B cell (primary cell): ENCODE measurements at regions not wholly inside any gene's neighbourhood (a gene's known extent, or its start where the extent isn't known, plus 50 kb on each side); places are given as distances from the start of the nearest gene placed in this dataset.

Experiments used
- EZH2 ChIP-seq: IDR thresholded peaks from 2 replicates; pipeline ENCODE4 v1.6.1; 2012; ENCODE audit warnings: borderline replicate concordance, low read depth, mild to moderate bottlenecking, moderate library complexity, low read length; ENCODE audit not compliant: insufficient read depth, poor library complexity, severe bottlenecking
- TF ChIP-seq, protein P1 (sequence below): fragments of 200-600 bp; IDR thresholded peaks from one replicate; pipeline ENCODE4 v1.8.0; 2022; ENCODE audit warnings: antibody characterized with exemption, mild to moderate bottlenecking

DNA sequence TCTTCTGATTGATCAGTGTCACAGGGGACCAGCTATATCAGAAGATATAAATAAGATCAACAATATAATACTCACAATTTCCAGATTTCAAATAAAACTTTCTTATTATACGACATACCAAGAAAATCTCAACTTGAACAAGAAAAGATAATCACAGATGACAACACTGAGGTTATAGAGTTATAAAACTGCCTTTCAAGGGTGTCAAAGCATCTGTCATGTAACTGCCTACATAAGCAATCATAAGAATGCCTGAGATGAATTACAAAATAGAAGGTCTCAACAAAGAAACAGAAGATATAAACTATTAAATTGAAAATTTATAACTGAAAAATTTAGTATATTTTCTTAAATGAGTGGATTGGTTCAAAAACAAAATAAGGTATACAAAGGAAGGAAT, 659.2 kb downstream of the SLC16A7 start:
- TF ChIP-seq EZH2 = no peak
- TF ChIP-seq, protein P1, sequence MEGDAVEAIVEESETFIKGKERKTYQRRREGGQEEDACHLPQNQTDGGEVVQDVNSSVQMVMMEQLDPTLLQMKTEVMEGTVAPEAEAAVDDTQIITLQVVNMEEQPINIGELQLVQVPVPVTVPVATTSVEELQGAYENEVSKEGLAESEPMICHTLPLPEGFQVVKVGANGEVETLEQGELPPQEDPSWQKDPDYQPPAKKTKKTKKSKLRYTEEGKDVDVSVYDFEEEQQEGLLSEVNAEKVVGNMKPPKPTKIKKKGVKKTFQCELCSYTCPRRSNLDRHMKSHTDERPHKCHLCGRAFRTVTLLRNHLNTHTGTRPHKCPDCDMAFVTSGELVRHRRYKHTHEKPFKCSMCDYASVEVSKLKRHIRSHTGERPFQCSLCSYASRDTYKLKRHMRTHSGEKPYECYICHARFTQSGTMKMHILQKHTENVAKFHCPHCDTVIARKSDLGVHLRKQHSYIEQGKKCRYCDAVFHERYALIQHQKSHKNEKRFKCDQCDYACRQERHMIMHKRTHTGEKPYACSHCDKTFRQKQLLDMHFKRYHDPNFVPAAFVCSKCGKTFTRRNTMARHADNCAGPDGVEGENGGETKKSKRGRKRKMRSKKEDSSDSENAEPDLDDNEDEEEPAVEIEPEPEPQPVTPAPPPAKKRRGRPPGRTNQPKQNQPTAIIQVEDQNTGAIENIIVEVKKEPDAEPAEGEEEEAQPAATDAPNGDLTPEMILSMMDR = no peak
